ENCODE measurements at regions not wholly inside any gene's neighbourhood (a gene's known extent, or its start where the extent isn't known, plus 50 kb on each side); places are given as distances from the start of the nearest gene placed in this dataset.
A peak's percentile ranks its signal among the peaks of the same experiment; 100 is the strongest.
"Not testable (repeated sequence)": the region's sequence is repeated elsewhere in the genome, so short reads cannot be mapped to it uniquely, and the experiment has no call there.

DNA sequence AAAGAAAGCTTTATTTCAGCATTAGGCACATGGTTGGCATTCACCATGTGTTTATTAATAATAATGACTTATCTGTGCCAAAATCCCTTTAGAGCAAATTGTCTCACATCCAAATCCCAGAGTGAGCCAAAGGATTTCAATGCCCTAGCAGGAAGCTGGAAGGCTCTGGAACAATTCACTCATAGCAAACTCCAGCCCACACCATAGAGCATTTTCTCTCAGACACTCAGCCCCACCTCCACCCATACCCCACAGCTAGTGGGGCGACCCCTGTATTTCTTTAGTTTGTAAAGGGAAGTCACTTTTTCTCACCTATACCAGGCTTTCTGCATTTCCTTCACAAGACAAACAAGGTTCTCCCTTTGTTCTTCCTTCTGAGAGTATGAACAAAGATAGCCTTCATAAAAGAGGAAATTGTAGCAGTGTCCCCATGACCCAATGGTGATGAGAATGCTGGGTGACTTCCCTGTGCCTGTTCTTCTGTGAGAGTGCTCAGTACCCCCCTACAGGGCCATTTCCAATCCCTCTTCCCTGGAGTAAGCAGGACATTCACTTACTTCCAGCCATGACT lies 100.1 kb upstream of the APCDD1 start:
- DNase-seq (ENCODE audit: low read depth in 1 of 2, low spot score in 1 of 2): peak in 1 of 2 donors; percentile 5
- Histone ChIP-seq H3K27me3 (no peaks in the 10 kb centered on the region), H3K27ac (no peak overlapping the region)

DNA sequence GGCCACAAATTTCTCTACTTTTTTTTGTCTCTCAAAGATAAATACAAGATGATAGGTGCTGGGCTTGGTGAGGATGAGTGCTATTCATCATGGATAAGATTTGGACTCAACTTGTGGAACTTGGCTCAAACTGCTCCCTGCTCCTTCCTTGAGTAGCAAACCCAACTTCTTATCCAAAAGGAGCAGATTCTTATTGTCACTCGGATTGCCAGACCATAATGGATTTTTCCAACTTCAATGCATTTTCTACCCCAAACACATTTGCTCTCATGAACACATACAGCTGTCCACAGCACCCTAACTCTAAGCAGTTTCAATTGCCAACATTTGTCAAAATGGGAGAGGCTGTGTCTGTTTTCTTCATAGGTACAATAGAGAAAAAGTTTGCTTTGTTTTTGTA lies 99.5 kb upstream of the APCDD1 start:
- Histone ChIP-seq H3K4me1 (ENCODE audit: low read depth) (no peaks in the 10 kb centered on the region), H3K27ac (no peak overlapping the region), H3K9me3 (ENCODE audit: low read depth) (no peaks in the 10 kb centered on the region), H3K36me3 (no peaks in the 10 kb centered on the region), H3K4me3 (no peak overlapping the region), H3K27me3 (no peaks in the 10 kb centered on the region)
- DNase-seq (ENCODE audit: low read depth in 1 of 2, low spot score in 1 of 2): no peak
- TF ChIP-seq, protein P1, sequence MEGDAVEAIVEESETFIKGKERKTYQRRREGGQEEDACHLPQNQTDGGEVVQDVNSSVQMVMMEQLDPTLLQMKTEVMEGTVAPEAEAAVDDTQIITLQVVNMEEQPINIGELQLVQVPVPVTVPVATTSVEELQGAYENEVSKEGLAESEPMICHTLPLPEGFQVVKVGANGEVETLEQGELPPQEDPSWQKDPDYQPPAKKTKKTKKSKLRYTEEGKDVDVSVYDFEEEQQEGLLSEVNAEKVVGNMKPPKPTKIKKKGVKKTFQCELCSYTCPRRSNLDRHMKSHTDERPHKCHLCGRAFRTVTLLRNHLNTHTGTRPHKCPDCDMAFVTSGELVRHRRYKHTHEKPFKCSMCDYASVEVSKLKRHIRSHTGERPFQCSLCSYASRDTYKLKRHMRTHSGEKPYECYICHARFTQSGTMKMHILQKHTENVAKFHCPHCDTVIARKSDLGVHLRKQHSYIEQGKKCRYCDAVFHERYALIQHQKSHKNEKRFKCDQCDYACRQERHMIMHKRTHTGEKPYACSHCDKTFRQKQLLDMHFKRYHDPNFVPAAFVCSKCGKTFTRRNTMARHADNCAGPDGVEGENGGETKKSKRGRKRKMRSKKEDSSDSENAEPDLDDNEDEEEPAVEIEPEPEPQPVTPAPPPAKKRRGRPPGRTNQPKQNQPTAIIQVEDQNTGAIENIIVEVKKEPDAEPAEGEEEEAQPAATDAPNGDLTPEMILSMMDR (IDR thresholded peaks at IDR 0.05; ENCODE audit: low read depth, low read length): no peak

More for the DNA sequence above, 100.1 kb upstream of the APCDD1 start:
- Histone ChIP-seq H3K9me3 (ENCODE audit: low read depth) (no peaks in the 10 kb centered on the region), H3K4me3 (no peak overlapping the region), H3K36me3 (no peaks in the 10 kb centered on the region), H3K4me1 (ENCODE audit: low read depth) (no peaks in the 10 kb centered on the region)
- TF ChIP-seq, protein P1 (IDR thresholded peaks at IDR 0.05; ENCODE audit: low read depth, low read length): no peak

DNA sequence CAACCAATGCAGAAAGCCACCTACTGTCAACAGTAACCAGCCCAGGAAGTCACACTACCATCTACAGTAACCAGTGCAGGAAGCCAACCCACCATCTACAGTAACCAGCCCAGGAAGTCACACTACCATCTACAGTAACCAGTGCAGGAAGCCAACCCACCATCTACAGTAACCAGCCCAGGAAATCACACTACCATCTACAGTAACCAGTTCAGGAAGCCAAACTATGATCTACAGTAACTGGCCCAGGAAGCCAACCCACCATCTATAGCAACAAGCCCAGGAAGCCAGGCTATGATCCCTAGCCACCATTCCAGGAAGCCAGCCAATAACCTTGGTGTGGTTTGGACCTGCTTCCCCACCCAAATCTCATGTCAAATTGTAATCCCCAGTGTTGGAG lies 97.4 kb upstream of the APCDD1 start:
- H3K4me3 ChIP-seq; DNase-seq (ENCODE audit: low read depth in 1 of 2, low spot score in 1 of 2); H3K9me3 ChIP-seq (ENCODE audit: low read depth); H3K27ac ChIP-seq; H3K27me3 ChIP-seq; H3K4me1 ChIP-seq (ENCODE audit: low read depth); H3K36me3 ChIP-seq: not testable (repeated sequence)

DNA sequence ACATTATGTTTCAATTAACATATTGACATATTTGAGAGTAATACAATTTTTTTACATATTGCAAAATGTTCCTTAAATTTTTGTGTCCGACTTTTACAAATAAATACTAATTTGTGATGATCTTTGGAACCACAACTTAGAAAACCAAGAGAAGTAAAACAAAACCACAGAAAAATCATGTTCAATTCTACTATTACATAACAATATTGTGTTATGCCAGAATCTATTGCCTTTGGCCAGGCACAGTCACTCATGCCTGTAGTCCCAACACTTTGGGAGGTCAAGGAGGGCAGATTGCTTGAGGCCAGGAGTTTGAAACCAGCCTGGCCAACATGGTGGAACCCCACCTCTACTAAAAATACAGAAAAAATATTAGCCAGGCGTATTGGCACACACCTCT lies 92.8 kb upstream of the APCDD1 start:
- H3K27ac ChIP-seq: no peak overlapping the region
- no peak for DNase-seq (ENCODE audit: low read depth in 1 of 2, low spot score in 1 of 2)
- no peaks in the 10 kb centered on the region for H3K9me3 ChIP-seq (ENCODE audit: low read depth)
- H3K27me3 ChIP-seq: no peaks in the 10 kb centered on the region
- no peak overlapping the region for H3K4me3 ChIP-seq
- H3K36me3 ChIP-seq: no peaks in the 10 kb centered on the region
- H3K4me1 ChIP-seq (ENCODE audit: low read depth): no peaks in the 10 kb centered on the region
- TF ChIP-seq, protein P1 (IDR thresholded peaks at IDR 0.05; ENCODE audit: low read depth, low read length): no peak

DNA sequence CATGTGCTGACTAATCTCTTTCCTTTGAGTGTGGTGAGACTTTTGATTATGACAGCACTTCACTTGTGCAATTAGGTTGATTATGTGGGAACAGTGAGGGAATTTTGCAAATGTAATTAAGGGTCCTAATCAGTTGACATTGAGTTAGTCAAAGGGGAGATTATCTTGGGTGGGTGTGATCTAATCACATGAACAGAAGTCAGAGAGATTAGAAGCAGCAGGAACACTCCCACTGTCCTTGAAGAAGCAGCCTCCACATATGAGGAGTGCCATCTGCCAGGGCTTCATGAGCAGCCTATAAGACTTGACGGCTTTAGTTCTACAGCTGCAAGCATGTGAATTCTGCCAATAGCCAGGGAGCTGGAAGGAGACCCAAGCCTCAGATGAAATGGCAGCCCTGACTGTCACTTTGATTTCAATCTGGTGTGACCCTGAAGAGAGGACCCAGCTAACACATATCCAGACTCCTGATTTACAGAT lies 89.4 kb upstream of the APCDD1 start:
- H3K9me3 ChIP-seq (ENCODE audit: low read depth): no peaks in the 10 kb centered on the region
- H3K27ac ChIP-seq: no peak overlapping the region
- H3K36me3 ChIP-seq: no peaks in the 10 kb centered on the region
- no peaks in the 10 kb centered on the region for H3K4me1 ChIP-seq (ENCODE audit: low read depth)
- no peak for DNase-seq (ENCODE audit: low read depth in 1 of 2, low spot score in 1 of 2)
- H3K4me3 ChIP-seq: no peak overlapping the region
- TF ChIP-seq, protein P1 (IDR thresholded peaks at IDR 0.05; ENCODE audit: low read depth, low read length): no peak
- no peaks in the 10 kb centered on the region for H3K27me3 ChIP-seq

DNA sequence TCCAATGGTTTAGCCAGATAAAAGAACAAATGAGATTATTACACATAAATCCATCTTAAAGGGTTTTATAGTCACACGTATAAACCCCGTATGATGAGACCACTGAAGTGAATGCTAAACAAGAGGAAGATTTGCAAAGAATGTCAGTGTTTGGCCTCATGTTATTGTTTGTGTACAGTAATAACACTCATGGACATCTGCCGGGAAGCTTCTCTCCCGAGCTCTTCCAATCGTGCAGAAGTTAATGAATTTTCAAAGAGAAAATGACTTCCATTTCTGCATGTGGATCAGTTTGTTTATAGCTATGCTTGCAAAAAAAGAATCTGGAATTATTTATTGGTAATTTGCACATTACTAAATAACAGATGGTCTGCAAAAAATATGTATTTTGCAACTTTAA lies 88.5 kb upstream of the APCDD1 start:
- Histone ChIP-seq H3K36me3 (no peaks in the 10 kb centered on the region), H3K4me3 (no peak overlapping the region), H3K27ac (no peak overlapping the region), H3K4me1 (ENCODE audit: low read depth) (peaks cover 2% of the 10 kb centered on the region), H3K9me3 (ENCODE audit: low read depth) (no peaks in the 10 kb centered on the region), H3K27me3 (no peaks in the 10 kb centered on the region)
- TF ChIP-seq, protein P1 (IDR thresholded peaks at IDR 0.05; ENCODE audit: low read depth, low read length): no peak
- no peak for DNase-seq (ENCODE audit: low read depth in 1 of 2, low spot score in 1 of 2)

Data from cardiac muscle cell (in vitro differentiated cells and primary cell).